ENCODE measurements at regions not wholly inside any gene's neighbourhood (a gene's known extent, or its start where the extent isn't known, plus 50 kb on each side); places are given as distances from the start of the nearest gene placed in this dataset.

DNA sequence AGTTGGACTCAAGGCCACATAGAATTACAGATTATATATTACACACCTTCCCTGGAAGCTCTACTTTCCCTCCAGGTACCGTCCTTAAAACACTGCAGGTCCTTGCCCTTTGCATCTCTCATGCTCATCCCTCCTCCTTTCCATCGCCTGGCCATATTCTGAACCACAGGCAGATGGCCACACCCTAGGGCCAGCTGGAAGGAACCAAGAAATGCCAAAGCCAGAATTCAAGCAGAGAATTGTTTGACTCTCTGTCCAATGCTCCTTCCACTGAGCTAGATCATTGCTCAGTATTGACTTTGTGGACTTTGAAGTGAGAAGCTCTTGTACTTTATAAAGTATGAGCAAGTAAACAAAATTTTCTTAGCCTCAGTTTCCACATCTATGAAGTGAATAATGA is 170.3 kb upstream of the SLC24A5 start:
- no peak for DNase-seq

DNA sequence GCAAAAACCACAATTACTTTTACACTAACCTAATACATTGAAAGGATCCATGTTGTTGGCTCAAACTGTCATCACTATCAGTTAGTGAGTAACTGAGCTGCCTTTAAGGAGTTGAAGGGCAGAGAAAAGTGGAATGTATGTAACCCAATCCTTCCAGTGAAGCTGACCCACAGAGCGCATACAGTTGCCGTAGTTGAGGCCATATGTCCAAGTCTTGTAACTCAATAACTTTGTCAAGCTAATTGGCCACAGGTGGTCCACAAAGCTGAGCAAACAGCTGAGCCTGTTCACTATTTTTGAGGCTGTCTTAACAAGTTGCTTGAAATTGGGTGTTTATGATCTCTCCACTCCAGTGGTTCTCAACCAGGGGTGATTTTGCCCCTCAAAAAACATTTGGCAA is 169.0 kb upstream of the SLC24A5 start:
- no peak for DNase-seq

DNA sequence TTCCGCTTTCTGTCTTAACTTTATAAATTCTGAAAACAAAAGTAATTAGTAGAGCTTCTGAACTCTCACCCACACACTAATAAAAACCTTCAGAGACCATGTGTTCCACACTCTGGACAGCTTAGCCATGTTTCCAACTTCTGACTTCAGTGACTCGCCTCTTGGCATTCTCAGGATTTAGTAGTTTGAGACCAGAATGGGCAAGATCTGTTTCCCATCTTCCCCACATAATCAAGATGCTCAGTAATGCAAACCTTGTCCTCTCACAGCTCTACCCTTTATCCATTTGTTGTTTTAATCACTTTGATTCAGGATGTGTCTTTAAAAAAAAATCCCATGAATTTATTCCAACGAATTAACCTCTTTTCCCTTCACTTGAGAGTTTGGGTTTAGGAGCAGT is 166.6 kb upstream of the SLC24A5 start:
- DNase-seq, result no peak

DNA sequence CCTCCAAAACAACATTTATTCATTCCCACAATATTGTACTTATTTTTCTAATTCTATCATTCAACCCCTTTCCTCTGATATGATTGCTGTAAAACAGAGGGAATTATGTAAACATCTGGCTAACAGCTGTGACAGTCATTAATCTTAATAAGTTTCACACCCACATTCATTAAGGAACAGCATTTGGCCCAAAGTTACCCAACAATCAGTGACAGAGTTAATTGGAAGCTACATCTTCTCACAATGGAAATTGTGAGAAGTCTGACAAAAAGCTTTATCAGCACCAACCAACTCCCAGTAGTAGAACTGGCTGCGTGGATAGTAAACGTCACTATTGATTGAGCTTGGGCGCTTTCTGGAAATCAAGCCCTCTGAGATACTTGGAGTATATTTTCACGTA is 165.8 kb upstream of the SLC24A5 start:
- DNase-seq, result no peak

DNA sequence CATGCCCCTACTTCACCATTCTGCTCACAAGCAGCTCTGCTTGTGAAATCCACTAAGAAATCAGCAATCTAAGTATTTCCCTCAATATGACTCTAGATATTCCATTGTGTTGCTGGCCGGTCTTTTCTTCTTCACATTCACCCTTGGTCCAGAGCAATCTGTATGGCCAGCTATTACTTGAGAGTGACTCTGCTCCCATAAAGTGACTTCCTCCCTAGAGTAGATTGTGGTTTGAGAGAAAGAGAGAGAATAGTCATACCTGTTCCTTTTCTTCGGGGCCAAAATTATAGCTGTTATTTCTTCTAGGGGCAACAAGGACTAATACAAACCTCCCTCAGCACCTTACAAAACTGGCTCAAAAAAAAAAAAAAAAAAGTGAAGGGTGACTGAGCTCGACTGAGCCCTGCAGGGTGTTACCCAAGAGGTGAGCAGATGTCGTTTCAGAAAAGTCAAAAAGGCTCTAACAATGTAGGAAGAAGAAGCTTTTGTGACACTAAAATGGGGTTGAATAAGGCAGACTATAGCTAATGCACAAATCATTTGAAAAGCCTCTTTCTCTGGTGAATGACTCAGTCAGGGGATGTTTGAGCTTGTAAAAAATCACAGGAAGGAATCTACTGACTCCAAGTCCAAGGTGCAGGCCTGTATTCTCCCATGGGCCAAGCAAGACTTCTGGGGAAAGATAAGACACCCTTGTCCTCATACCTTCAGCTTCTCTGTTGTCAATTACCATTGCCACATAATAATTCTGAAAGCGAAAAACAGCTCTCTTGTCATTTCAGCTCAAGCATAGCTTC is 161.0 kb upstream of the SLC24A5 start:
- no peak for DNase-seq

DNA sequence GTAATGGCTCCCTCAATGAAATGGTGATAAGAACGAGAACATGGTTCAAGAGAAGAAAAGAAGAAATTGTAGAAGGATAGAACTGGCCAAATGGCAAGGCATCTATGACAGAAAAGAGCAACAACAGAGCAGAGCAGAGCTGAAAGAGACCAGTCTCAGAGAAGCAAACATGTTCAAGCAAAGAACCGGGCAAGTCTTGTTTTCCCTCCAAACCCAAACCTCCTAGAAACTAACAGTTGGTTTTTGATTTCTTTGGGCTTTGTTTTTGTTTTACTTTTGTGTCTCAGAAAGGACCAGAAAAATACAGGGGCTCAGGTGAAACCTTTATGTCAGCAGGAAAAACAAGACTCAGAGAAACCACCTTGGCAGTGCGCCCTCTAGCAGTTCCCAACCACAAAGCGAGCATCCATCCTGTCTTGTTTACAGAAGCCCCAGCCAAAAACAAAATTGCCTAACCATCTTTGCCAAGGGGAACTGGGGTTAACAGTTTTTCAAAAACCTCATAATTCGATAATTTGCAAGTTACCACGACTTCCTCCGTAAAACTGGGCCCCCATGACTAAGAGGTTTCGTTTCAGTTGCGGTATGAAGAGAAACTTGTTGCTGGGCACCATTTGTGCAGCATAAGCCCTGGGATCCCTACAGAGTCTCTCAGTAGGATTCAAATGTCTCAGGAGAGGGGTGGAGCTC is 159.2 kb upstream of the SLC24A5 start:
- peak; percentile 8 for DNase-seq

DNA sequence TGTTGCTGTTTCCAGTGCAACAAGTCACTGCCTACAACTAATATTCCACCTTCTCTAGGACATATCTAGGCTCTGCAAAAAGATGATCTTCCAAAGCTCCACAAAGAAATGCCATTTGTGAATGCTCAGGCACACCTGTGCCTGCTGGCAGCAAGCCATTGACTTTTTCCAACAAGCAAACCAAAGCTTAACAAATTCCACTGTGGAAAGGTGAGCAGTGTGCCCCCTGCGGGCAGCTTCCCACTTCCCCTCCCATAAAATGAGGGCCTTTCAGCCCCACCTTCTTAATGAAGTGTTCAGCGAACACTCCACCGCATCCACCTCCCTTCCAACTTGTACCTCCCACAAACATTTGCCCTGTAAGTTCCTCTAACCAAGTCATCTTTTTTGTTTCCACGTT is 157.5 kb upstream of the SLC24A5 start:
- DNase-seq, result no peak

DNA sequence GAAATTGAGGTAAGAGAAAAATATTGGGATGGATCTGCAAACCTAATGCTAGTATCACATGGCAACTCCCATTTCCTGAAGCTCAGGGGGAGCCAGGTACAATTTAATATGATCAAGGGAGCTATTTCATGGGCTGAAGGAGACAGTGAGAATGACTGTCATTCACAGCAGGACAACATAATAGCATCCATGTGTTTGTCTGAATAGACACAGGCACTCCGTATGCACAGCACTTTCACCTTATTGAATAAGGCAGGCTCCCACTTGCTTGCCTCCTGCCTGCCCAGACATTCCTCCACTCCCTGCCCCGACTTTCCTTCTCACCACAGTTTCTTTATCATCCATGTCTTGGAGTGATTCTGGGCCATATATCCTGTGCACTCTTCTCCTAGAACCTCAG is 156.6 kb upstream of the SLC24A5 start:
- no peak for DNase-seq

DNA sequence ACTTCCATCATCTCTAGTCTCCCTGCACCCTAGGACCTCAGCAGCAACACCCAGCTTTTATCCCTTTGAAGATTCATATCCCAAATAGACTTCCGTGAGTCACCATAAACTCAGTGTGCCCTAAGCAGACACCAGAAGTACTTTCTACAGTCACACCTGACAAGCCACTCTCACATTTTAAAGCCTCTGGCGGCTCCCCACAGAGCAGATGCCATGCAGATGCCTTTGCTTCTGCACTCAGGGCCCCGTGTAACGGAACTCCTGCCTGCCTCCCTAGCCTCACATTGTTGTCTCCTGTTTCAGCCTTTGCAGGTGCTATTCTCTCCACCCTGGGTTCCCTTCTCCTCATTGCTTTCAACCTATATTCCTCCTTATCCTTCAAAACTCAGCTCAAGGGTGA is 155.5 kb upstream of the SLC24A5 start:
- no peak for DNase-seq

DNA sequence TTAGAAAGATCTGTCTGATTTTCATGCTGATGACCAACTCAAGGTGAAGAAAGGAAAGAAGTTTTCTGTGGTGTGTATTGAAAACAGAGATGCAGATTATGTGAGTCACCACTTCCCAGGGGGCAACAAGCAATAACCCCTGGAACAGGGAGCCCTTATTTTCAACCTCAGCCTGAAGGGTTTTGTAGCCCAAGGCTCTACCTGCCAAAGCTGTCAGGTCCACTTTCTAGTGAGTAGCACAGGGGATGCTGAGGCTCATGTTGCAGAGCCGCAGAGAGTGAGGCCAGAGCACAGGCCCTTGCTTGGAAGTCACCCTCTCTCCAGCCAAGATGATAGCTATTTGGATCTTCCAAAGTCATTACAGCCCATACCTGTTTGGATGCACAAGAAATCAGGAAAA is 152.2 kb upstream of the SLC24A5 start:
- DNase-seq, result no peak

DNA sequence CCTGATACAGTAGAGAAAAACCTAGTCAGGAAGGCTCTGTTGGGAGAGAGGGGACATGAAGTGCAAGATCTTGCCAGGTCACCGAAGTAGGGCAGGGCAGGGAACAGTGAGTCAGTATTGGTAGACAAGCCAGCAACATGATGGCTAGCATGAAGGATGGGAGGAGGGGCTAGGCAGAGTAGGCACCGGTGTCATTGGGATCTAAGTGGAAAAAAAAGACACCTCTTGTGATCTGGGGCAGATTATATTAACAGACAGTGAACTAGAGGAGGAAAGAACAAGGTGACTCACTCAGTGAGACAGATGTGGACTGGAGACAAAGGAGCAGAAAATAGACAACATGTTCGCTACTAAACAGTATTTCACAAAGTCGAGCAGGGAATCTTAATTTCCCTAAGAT is 149.2 kb upstream of the SLC24A5 start:
- no peak for DNase-seq

DNA sequence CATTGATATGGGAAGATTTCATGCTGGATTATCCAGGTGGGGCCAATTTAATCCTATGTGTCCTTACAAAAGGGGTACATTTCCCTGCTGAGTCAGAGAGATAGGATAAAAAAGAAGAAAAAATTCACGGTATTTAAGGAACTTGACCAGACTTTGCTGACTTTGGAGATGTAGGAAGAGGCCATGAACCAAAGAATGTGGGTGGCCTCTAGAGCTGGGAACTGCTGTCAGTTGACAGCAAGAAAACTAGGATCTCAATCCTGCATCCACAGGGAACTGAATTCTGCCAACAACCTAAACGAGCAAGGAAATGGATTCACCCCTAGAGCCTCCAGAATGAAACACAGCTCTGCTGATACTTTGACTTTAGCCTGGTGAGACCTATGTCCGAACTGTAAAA is 148.1 kb upstream of the SLC24A5 start:
- no peak for DNase-seq

DNA sequence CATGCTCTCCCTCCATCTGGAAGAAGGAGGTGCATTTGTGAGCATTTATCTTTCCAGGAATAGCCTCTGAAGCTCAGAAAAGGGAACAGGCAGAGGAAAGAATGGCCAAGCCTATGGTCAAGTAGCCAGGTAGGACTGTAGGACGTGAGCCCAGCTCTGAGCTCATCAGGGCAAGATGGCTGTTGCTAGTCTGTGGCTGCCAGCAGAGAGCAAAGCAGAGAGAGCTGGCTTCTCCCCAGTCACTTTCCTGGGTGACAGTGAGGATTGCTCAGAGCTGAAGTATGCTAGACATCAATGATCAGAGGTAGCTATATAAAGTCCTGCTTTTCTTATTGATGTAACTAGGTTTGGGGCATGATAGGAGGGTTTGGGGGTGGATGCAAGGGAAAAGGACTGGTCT is 146.1 kb upstream of the SLC24A5 start:
- no peak for DNase-seq

DNA sequence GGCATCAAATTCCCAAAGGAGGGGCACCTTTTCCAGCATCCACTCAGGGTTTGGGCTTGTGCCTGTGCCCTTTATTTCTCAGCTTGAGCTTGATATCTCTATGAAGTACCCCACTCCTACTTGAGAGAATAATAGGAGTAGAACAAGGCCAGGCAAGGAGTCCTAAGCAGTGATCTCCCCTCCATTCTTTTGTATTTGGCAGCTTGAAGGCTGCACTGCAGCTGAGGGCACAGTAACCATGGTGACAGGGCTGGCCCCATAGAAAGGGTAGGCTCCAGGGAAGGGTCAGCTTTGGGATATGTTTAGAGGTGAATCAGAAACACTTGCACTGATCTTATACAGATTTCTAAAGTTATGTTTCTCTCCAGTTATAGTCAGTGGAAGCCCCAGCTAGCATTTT is 145.4 kb upstream of the SLC24A5 start:
- no peak for DNase-seq

DNA sequence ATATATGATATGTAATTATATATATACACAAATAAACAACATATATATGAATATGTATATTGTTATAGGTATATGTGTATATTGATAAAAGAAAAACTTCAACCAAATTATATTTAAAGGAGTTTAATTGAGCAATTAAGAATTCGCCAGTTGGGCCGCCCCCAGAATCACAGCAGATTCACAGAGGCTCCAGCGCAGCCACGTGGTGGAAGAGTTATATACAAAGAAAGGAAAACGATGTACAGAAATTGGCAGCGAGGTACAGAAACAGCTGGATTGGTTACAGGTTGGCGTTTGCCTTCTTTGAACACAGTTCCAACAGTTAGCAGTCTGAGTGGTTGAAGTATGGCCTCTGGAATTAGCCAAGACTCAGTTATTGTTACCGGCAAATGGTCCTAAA is 137.3 kb upstream of the SLC24A5 start:
- no peak for DNase-seq

DNA sequence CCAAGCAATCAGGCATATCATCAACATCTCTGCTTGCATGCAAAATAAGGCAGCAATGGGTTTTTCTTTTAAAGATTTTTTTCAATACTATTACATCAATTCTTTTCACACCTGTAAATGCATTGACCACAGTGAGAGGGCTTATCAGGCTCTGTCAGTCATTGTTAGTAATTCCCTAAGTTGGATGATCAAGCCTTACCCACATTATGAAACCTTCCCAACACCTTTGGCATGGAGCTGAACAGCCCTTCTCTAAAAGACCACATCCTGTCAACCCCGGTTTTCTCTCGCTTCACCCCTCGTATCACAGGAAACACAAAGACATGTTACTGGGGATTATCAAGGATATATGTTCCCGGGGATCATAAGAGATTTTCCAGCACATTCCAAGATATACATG is 135.2 kb upstream of the SLC24A5 start:
- no peak for DNase-seq

DNA sequence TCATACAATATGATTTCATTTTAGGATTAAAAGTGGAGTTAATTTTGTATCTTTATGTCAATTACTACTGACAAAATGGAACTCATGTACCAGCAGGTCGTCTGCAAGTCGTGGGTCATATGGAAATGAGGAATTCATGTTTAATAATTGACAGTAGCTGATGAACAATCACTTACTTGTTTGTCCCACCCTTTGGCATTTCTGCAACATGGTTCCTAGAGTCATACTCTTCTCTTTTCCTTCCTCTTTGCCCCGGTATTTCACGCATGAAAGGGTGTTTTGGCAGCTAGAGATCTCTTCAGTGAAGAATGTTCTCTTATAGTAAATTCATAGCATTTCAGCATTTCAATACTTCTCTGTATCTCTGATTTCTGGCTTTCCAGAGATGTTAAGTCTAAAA is 133.3 kb upstream of the SLC24A5 start:
- DNase-seq, result no peak

DNA sequence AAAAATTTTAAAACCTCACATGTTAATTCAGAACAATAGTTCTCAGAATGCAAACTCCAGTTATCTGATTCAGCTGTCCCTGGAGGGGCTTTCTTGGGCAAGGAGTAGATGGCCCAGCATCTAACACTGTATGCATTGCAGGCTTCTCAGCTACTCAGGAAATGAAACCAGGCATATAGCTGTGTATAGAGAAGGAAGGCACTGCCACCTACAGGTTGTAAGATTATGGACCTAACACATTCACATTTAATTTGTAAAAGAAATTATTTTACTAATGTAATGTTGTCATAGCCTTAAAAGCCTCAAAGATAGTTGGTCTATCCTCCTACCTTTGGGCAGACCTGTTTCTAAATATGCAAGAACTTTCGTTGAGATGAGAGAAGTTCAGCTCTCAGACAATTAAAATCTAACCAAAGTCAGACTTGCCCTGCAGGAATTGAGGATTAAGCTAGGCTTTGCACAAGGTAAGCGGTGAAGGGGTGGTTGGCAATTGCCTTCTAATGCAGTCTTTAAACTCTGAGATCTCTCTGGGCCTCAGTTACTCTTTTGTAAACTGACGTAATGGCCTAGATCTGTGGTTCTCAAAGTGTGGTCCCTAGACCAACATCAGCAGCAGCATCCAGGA is 132.8 kb upstream of the SLC24A5 start:
- peak; percentile 24 for DNase-seq

DNA sequence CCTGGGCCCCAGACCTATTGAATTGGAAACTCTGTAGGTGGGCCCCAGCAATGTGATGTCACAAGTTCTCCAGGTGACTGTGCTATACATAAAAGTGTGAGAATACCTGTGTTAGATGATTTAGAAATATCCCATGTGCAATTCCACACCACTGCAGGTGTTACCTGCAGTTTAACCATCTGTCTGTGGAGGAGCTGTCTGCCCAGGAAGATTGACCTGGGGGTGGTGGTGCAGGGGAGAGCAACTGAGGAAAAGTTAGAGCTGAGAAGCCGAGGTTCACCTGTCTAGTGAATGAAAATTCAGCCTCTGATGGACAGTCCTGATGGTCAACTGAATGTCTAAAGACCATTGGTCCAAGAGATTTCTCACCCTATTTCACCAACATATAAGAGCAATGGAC is 132.2 kb upstream of the SLC24A5 start:
- DNase-seq, result no peak

DNA sequence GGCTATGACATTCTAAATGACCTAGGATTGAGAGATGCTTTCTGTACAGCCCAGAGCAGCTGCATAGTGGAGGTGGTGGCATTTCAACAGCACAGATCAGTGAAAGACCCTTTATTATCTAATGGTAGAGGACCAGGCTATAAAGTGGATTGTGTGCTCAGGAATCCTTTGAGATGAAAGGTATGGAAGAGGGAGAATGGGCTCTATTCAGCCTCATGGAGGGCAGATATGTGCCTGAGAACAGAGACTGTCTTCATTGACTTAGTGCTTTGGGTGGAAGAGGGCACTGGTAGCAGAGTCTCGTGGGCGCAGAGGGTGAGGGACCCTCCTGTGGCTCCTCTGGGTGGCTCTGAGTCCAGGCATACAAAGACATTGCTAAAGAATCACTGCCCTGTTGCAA is 130.0 kb upstream of the SLC24A5 start:
- no peak for DNase-seq

DNA sequence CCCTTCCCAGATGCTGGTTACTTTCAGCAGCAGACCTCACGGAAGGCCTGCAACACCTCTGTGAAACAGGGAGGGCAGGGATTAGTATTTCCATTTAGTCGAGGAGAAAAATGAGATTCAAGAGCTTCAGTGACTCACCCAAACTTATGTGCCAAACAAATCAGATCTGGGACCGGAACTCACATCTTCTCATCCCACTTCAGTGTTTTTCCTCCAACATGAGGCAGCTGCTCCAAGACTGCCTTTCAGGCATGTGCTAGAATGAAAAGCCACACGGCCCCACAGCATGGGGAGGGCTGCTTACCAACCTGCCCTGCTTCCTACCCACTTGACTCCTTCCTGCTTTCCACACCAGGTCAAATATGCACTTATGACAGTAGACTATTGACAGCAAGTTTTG is 129.4 kb upstream of the SLC24A5 start:
- no peak for DNase-seq

DNA sequence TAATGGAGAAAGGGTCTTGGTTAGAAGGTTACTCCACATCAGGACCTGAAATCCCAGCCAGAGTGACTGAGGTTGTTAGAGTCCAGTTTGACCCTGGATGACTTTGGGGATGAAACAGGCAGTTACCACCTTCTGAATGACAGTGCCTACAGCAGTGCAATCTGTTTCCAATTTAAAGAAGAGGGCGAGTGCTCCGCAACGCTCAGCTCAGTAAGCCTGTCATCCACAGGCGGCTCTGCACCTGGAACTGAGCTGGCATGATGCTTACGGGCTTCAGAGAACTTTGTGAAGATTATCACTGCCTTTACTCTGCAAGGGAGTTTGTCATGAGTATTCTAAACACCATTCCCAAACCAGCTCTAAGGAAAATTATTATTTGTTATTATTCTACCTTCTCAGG is 127.7 kb upstream of the SLC24A5 start:
- DNase-seq, result no peak

DNA sequence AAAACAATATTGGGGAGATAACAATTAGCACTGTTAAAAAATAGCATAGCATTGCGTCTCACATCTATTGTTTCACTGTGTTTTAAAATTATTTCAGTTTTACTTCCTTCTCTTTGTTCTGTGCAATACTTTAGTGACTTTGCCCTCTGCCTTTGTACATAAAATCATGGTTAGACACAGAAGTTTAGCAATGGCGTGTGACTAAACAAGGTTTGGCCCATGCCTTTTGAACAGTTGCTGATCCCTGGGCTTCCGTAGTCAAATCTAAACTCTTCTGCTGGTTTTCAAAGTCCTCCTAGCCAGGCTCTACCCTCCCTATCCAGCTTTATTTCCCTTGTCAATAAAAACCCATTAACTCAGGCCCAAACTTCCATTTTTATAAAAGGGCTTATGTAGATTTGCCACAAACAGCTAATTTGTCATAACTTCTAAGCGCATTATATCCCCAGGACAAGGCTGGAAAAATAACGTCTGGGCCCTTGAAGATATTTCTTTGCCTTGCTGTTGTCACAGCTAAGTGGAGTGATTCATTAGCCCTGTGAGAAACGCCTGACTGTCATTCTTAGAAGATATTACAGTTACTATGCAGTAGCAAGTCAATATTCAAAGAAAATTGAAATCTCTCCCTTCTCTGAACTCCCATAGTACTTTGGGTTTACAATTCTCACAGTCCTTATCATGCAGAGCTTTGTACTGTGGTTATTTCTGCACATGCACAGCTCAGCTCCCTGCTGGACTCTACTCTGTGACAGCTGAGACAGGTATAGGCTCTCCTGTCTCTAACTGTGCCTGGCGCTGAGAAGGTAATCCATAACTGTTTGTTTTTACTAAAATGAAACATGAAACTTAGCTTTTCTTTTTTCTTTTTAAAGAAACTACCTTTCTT is 123.4 kb upstream of the SLC24A5 start:
- no peak for DNase-seq

All from CD4-positive, alpha-beta T cell treated with Interleukin-17A for 1 hour (primary cell).